GOT3 (cell line): ENCODE measurements at regions not wholly inside any gene's neighbourhood (a gene's known extent, or its start where the extent isn't known, plus 50 kb on each side); places are given as distances from the start of the nearest gene placed in this dataset.

Source experiments
- DNase-seq: peaks from one replicate; lab custom pipeline; 2025; ENCODE audit warnings: mixed read lengths; lab: John Stamatoyannopoulos, UW

GRCh38 chr15:96415513-96416217, 85.2 kb downstream of the NR2F2 start:
- DNase-seq = no peak

GRCh38 chr15:96416218-96416933, 85.9 kb downstream of the NR2F2 start:
- no peak for DNase-seq

GRCh38 chr15:96416934-96417759, 86.6 kb downstream of the NR2F2 start:
- no peak for DNase-seq

DNA sequence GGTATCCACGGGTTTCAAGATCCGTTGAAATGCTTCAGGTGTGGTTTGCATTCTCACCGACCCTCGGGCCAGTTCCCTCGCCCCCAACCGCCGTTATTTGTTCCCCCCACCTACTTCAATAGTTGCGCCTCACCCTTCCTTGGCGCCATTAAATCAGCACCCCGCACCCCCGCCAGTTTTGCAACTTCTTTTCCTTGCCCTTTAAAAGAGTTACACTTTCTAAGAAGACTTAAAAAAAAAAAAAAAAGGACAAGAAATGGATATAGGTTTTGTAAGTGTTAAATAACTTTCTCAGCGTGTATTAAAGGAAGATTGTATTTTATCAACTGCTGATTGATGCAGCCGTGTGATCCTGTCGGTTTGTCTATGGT, 87.2 kb downstream of the NR2F2 start:
- DNase-seq = no peak

GRCh38 chr15:96418146-96418545, 87.6 kb downstream of the NR2F2 start:
- no peak for DNase-seq

DNA sequence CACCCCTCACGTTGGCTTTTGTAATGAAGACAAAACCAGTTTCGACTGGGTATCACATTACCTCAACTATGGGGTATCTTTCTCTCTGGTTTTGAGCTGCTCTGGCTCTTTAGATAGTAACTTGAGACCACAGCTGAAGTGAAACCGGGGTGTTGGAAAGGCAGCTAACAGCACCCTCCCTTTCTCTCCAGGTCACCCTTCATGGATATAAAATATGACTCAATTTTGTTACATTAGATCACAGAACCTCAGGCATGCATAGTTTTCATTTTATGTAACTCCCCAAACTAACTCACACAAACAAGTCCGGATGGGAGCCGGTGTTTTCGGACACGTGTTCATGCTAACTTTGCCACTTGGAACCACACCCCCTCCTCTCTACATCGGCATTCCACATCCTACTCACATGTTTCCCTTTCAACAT, 90.7 kb downstream of the NR2F2 start:
- DNase-seq = no peak

DNA sequence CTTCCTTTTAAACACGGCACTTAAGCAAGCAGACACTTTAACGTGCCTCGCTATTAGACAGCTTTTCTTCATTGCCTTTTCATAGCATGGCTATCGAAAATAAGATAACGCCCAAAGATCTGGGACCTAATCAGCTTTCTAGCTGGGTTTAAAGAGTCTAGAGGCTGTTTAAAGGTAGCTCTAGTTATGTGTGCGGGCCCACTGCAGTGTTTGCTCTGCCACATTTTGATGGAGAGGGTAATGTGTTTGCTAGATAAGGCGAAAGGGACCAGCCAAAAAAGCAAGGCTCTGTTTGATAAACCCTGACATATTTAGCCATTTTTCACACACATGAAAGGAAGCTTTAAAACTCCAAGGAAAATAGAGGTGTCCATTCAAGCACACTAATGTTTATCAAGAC, 91.6 kb downstream of the NR2F2 start:
- no peak for DNase-seq

GRCh38 chr15:96424674-96425073, 94.2 kb downstream of the NR2F2 start:
- no peak for DNase-seq

GRCh38 chr15:96428742-96429141, 98.2 kb downstream of the NR2F2 start:
- DNase-seq = peak; percentile 51

DNA sequence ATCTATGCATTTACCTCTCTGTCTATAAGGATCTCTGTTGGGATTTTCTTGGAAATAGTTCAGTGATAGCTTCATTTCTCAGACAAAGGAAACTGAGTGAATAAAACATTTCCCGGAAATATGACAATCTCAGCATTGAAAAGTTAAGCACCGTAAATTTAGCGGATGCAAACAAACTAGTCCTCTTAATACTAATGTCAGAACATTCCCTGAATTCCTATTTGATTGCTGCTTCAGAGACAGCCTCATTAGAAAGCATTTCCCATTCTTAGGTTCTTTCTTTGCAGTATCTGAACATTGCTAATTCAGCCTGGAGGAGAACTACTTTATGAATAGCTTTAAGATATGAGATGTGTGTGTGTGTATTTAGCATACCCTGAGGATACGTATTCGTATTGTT, 101.3 kb downstream of the NR2F2 start:
- no peak for DNase-seq

DNA sequence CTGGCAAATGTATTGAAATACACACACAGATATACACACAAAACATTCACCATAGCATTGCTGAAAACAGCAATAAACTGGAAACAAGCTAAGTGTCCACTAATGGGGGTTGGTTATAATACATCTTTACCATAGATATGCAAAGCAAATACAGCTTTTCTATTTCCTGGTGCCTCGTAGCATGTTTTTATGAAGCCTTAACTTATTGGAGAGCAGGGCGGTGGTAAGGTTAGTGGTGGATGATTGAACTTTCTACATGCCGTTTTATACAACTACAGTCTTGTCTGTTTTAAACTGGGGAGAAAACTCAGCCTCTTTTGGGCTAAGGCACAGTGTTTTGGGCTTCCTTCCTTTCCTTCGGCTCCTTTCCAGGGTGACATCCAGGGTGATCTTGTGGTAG, 104.5 kb downstream of the NR2F2 start:
- no peak for DNase-seq

DNA sequence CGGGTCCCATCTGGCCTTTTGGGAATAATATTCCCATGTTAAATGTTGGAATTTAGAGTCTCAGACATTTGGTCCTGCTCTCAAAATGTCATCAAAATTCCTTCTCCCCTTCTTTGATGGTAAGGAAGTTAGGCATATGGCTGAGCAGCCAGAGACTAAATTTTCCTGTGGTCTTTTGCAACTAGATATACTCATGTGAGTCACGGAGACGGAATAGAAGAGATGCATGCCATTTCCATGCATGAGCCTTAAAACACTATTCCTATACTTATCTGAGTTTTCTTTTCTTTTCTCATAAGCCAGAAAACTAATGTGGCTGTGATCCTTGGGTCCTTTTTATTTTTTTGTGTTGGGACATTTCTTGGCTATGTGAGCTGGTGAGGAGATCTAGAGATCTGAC, 105.3 kb downstream of the NR2F2 start:
- no peak for DNase-seq

GRCh38 chr15:96440978-96441377, 110.5 kb downstream of the NR2F2 start:
- DNase-seq = no peak

- no peak for DNase-seq
Measured at GRCh38 chr15:96442076-96442475, 111.6 kb downstream of the NR2F2 start.

GRCh38 chr15:96444865-96445264, 114.4 kb downstream of the NR2F2 start:
- DNase-seq = no peak

DNA sequence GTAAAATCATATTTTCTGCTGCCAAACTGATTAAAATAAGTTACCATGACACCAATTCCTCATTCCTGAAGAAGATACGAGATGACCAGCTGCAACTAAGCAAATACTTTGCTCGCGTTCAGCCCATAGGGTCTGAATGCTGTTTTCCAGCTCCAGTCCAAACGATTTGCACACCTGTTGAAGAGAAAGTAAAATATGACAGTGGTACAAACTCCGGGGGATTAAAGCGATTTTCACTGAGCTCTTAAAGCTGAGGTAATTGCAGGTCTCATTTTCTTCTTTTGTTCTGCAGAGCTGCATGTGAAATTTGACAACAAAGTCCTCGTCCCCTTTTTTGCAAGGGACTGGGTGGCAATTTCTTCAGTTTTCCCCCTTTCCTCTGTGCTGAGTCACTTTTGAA, 118.4 kb downstream of the NR2F2 start:
- DNase-seq = no peak

- DNase-seq = no peak
Measured at GRCh38 chr15:96457841-96458240, 127.3 kb downstream of the NR2F2 start.

DNA sequence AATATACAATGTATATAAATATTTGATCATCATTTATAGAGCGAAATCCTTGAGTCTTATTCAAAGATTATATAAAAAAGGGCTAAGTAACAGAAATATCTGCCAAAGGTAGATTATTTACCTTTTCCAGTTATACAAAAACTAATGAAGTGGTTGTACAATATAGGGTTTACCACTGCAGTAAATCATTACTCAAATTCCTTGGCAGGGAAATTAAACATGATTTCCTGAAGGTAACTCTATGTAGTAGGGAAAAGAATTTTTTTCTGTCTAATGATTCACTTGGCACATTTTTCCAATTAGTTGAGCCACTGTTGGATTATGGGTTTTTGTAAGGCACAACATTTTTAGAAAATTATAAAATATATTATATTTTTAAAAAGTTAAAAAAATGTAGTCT, 129.6 kb downstream of the NR2F2 start:
- DNase-seq = no peak

DNA sequence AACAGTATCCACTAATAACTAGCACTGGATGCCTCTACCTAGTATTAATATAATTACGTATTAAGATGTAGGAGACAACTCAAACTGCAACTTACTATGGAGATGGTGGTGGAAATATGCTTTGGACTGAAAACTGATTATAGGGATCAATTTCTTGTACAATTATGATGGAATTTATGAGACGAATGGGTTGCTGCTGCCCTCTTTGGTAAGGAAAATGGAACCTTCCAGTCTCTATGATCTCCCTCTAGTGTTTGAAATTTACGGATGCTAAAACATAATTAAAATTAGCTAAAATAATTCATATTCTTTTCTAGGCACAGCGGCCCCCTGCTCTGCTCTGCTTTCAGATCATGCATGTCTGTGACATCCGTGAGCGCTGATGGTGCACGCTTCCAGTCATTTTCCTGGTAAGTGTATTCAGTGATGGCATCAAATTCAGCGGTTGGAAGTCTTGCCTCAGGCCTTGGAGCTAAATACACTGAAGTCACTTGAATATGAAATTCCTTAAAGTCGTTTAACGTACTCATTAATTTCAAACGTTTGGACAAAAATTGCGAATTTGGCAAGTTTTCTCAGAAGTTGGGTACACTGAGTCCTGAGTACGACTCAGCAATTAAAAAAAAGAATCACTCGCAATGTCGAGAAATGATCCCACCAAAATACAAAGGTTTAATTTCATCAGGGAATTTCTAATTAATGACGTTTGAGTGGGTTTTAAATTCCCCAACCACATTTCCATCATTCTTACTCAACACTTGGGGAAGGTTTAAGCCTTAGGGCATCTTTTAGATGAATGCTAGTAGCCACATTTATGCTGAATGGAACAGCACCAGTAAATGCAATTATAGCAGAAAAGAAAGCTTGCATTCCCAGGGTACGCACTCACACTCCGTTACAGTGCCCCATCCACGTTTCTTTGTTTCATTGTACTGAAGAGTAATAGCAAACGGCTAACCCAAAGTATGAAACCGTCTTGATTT, 132.6 kb downstream of the NR2F2 start:
- DNase-seq = no peak

DNA sequence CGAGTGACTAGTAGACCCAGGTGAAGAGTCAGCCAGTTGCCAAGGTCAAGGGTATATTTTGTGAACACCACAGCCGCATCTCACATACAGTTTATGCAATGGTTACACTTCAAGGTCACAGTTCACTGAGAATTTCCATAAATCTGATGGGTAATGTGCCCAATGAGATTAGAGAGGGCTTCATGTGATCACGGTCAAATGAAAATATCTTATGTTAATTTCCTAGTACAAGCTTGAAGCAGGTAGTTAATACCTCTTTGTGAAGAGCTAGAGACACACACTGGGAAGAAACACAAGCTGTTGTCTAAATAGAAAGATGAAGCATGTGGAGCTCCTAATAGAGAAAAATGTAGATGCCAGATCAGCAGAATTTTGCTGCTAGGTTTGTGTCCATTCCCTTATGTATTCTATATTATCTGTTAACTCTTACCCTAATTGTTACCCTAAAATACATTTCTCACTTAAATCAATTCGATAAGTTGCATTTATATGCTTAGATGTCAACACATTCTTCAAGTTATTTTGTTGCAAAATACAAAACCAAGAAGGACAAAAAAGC, 136.0 kb downstream of the NR2F2 start:
- no peak for DNase-seq

GRCh38 chr15:96468036-96468435, 137.5 kb downstream of the NR2F2 start:
- DNase-seq = no peak
